Breast epithelium (tissue), 3 donors: ENCODE measurements at regions not wholly inside any gene's neighbourhood (a gene's known extent, or its start where the extent isn't known, plus 50 kb on each side); places are given as distances from the start of the nearest gene placed in this dataset.

ENCODE experiments used
- POLR2A ChIP-seq: fragments of 450-650 bp; IDR thresholded peaks from one replicate; pipeline ENCODE4 v1.6.1; 2016; ENCODE audit warnings: antibody characterized with exemption, mild to moderate bottlenecking, moderate library complexity
- POLR2AphosphoS5 ChIP-seq, 3 donors: sonication (generic); formaldehyde crosslinking; IDR thresholded peaks; one replicate each; pipeline ENCODE4 v1.6.1; 2017; ENCODE audit warnings: antibody characterized with exemption in 3 of 3
- TF ChIP-seq, protein P1 (sequence below), 3 donors: fragments of 450-650 bp; IDR thresholded peaks; one replicate each; pipeline ENCODE4 v1.5.1; 2016 to 2017; ENCODE audit warnings: antibody characterized with exemption in 3 of 3, mild to moderate bottlenecking in 3 of 3, moderate library complexity in 3 of 3

GRCh38 chr3:78249294-78249693 lies 1209.4 kb downstream of the ROBO2 start:
- TF ChIP-seq, protein P1, sequence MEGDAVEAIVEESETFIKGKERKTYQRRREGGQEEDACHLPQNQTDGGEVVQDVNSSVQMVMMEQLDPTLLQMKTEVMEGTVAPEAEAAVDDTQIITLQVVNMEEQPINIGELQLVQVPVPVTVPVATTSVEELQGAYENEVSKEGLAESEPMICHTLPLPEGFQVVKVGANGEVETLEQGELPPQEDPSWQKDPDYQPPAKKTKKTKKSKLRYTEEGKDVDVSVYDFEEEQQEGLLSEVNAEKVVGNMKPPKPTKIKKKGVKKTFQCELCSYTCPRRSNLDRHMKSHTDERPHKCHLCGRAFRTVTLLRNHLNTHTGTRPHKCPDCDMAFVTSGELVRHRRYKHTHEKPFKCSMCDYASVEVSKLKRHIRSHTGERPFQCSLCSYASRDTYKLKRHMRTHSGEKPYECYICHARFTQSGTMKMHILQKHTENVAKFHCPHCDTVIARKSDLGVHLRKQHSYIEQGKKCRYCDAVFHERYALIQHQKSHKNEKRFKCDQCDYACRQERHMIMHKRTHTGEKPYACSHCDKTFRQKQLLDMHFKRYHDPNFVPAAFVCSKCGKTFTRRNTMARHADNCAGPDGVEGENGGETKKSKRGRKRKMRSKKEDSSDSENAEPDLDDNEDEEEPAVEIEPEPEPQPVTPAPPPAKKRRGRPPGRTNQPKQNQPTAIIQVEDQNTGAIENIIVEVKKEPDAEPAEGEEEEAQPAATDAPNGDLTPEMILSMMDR (IDR thresholded peaks at IDR 0.05) = no peak
- TF ChIP-seq POLR2A (no peak), POLR2AphosphoS5 (IDR thresholded peaks at IDR 0.05) (no peak)
